HG03558 (cell line): ENCODE measurements at regions not wholly inside any gene's neighbourhood (a gene's known extent, or its start where the extent isn't known, plus 50 kb on each side); places are given as distances from the start of the nearest gene placed in this dataset.
"Not testable (repeated sequence)": the region's sequence is repeated elsewhere in the genome, so short reads cannot be mapped to it uniquely, and the experiment has no call there.

Source experiments
- ATAC-seq: cut with Tn5 transposase; IDR thresholded peaks from one replicate; pipeline ENCODE4 v1.9.1; 2021; ENCODE audit warnings: moderate number of reproducible peaks; ENCODE audit not compliant: unreplicated experiment; ENCODE audit errors: extremely low read depth

GRCh38 chr6:60681806-60682205, 1604.2 kb downstream of the KHDRBS2 start:
- no peak for ATAC-seq

GRCh38 chr6:60679175-60679574, 1606.8 kb downstream of the KHDRBS2 start:
- ATAC-seq = no peak

- ATAC-seq = no peak
These were observed 1614.7 kb downstream of the KHDRBS2 start for GRCh38 chr6:60671369-60671768.

- no peak for ATAC-seq
These were observed 1616.0 kb downstream of the KHDRBS2 start for GRCh38 chr6:60670036-60670435.

- ATAC-seq = no peak
These were observed 1617.6 kb downstream of the KHDRBS2 start for GRCh38 chr6:60668428-60668827.

GRCh38 chr6:60663199-60663598, 1622.8 kb downstream of the KHDRBS2 start:
- not testable (repeated sequence) for ATAC-seq

GRCh38 chr6:60643870-60644269, 1642.2 kb downstream of the KHDRBS2 start:
- no peak for ATAC-seq

- ATAC-seq = not testable (repeated sequence)
These were observed 1646.8 kb downstream of the KHDRBS2 start for GRCh38 chr6:60639185-60639584.
